Right lobe of liver (tissue), 4 donors: ENCODE measurements at regions not wholly inside any gene's neighbourhood (a gene's known extent, or its start where the extent isn't known, plus 50 kb on each side); places are given as distances from the start of the nearest gene placed in this dataset.

Experiments
- CTCF ChIP-seq, 4 donors: fragments of 200-600 bp in 3 of 4; fragments of 450-650 bp in 1 of 4; IDR thresholded peaks; one replicate each; pipeline versions ENCODE4 v1.5.1 to v1.8.0; 2016 to 2022; ENCODE audit warnings: antibody characterized with exemption in 4 of 4, mild to moderate bottlenecking in 2 of 4
- POLR2A ChIP-seq: fragments of 450-650 bp; IDR thresholded peaks from one replicate; pipeline ENCODE4 v1.6.1; 2017; ENCODE audit warnings: antibody characterized with exemption, mild to moderate bottlenecking
- donor health status: DM: no; HTN: no; CAD: no.
- donor health status: DM: no; HTN: no; CAD: no.
- donor health status: DM: no; HTN: yes; CAD: no.

GRCh38 chr12:46936042-46936441, 110.2 kb upstream of the SLC38A4 start:
- TF ChIP-seq CTCF (IDR thresholded peaks at IDR 0.05) (no peak), POLR2A (no peak)
